ENCODE measurements at regions not wholly inside any gene's neighbourhood (a gene's known extent, or its start where the extent isn't known, plus 50 kb on each side); places are given as distances from the start of the nearest gene placed in this dataset.

DNA sequence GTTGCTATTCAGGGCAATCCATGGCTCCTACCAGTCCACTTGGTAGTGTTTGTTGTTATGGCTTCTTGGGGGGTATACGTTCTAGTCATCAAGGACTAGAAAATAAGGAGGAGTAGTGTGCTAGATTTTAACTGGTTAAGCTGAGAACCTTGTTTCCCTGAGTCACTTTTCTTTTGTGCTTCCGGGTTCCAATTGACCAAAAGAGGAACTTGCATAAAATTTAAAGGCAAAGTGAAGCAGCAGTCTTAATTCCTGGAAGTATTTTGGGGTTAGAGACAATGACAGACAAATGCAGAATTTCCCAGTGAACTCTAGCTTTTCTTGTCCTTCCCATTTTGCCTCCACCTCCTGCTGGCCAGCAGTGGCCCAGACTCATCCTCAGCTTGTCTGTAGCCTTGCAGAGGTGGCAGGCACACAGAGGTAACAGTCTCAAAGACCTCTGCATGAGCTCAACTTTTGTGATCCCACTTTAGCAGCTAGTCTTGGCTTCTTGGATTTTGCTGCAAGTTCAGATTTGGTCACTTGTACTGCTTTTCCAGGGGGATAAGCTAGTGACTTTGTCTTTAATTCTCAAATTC, 1105.8 kb upstream of the NXPH2 start:
- H3K27ac ChIP-seq (ENCODE audit: low read length in 2 of 2): no peak overlapping the region
- ATAC-seq (ENCODE audit: low read depth) (no peak), DNase-seq (no peak)
- no peak overlapping the region for H3K4me3 Mint-ChIP-seq
- intact Hi-C loops (cut with micrococcal nuclease): no loop called here
- no peak overlapping the region for H3K4me2 ChIP-seq (replicated peaks; ENCODE audit: low read depth, low read length, poor library complexity, severe bottlenecking)
- ChIA-PET POLR2A (no interaction called here), CTCF (no interaction called here)
- H3K79me2 ChIP-seq (ENCODE audit: control insufficient read depth, insufficient read depth, low read length): no peaks in the 10 kb centered on the region
- no peak overlapping the region for H3K4me3 ChIP-seq (ENCODE audit: control extremely low read depth in 1 of 5, extremely low read depth in 1 of 5, insufficient read depth in 1 of 5, low read depth in 2 of 5, low read length in 4 of 5)
- no peaks in the 10 kb centered on the region for H3K4me1 Mint-ChIP-seq
- no peak overlapping the region for H2AFZ ChIP-seq (ENCODE audit: insufficient read depth, low read depth, low read length, poor library complexity, severe bottlenecking)
- H3K27me3 ChIP-seq (replicated peaks in 1 of 4; ENCODE audit: control extremely low read depth in 1 of 4, control insufficient read depth in 3 of 4, insufficient read depth in 4 of 4, low read length in 3 of 4): no peaks in the 10 kb centered on the region
- TF ChIP-seq, protein P1, sequence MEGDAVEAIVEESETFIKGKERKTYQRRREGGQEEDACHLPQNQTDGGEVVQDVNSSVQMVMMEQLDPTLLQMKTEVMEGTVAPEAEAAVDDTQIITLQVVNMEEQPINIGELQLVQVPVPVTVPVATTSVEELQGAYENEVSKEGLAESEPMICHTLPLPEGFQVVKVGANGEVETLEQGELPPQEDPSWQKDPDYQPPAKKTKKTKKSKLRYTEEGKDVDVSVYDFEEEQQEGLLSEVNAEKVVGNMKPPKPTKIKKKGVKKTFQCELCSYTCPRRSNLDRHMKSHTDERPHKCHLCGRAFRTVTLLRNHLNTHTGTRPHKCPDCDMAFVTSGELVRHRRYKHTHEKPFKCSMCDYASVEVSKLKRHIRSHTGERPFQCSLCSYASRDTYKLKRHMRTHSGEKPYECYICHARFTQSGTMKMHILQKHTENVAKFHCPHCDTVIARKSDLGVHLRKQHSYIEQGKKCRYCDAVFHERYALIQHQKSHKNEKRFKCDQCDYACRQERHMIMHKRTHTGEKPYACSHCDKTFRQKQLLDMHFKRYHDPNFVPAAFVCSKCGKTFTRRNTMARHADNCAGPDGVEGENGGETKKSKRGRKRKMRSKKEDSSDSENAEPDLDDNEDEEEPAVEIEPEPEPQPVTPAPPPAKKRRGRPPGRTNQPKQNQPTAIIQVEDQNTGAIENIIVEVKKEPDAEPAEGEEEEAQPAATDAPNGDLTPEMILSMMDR (IDR thresholded peaks at IDR 0.05): no peak
- TF ChIP-seq EZH2 (IDR thresholded peaks at IDR 0.05; ENCODE audit: borderline replicate concordance, insufficient read depth, low read depth, low read length, poor library complexity, severe bottlenecking): no peak
- WGBS (ENCODE audit: insufficient coverage): 9% methylated on average over 1 of the region's 2 CpGs
- no peaks in the 10 kb centered on the region for H3K4me1 ChIP-seq (ENCODE audit: control insufficient read depth in 2 of 2, insufficient read depth in 2 of 2, low read length in 2 of 2)
- H3K9me3 Mint-ChIP-seq (ENCODE audit: insufficient read depth): peaks cover 2% of the 10 kb centered on the region
- H4K20me1 ChIP-seq (ENCODE audit: control insufficient read depth, insufficient read depth, low read length, poor library complexity, severe bottlenecking): no peaks in the 10 kb centered on the region
- H3K9ac ChIP-seq (ENCODE audit: low read length): no peak overlapping the region
- peaks cover 0 to 3% (median 1%) of the 10 kb centered on the region in 3 donors for H3K9me3 ChIP-seq (ENCODE audit: control extremely low read depth in 1 of 3, control insufficient read depth in 2 of 3, insufficient read depth in 1 of 3, low read length in 2 of 3)
- no peaks in the 10 kb centered on the region for H3K27me3 Mint-ChIP-seq
- no peak overlapping the region for H3K27ac Mint-ChIP-seq
- no peaks in the 10 kb centered on the region for H3K36me3 ChIP-seq (replicated peaks in 1 of 2; ENCODE audit: control extremely low read depth in 1 of 2, control insufficient read depth in 1 of 2, extremely low read depth in 1 of 2, insufficient read depth in 2 of 2, low read length in 1 of 2)

DNA sequence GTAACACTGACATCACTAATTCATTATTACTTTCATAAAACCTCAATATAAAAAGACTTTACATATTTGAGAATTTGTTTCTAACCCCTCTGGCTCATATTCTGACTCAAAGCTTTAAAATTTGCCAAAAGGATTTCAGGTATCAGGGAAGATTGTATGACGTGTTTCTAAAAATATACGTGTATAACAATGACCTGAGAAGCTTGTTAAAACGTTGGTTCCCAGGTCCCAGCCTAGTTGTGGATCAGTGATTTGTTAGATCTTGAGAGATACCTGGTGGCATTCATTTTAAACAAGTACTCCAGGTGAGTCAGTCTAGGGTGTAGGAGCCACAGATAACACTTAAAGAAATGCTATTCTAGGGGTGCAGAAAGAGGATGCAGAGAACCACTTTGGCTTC, 1096.8 kb upstream of the NXPH2 start:
- Mint-ChIP-seq H3K27ac (no peak overlapping the region), H3K27me3 (no peaks in the 10 kb centered on the region), H3K4me3 (no peak overlapping the region), H3K4me1 (no peaks in the 10 kb centered on the region), H3K9me3 (ENCODE audit: insufficient read depth) (peaks cover 6% of the 10 kb centered on the region)
- Histone ChIP-seq H3K79me2 (ENCODE audit: control insufficient read depth, insufficient read depth, low read length) (no peaks in the 10 kb centered on the region), H3K4me2 (replicated peaks; ENCODE audit: low read depth, low read length, poor library complexity, severe bottlenecking) (no peak overlapping the region), H3K27me3 (replicated peaks in 1 of 4; ENCODE audit: control extremely low read depth in 1 of 4, control insufficient read depth in 3 of 4, insufficient read depth in 4 of 4, low read length in 3 of 4) (no peaks in the 10 kb centered on the region), H3K4me3 (ENCODE audit: control extremely low read depth in 1 of 5, extremely low read depth in 1 of 5, insufficient read depth in 1 of 5, low read depth in 2 of 5, low read length in 4 of 5) (no peak overlapping the region), H4K20me1 (ENCODE audit: control insufficient read depth, insufficient read depth, low read length, poor library complexity, severe bottlenecking) (no peaks in the 10 kb centered on the region), H3K36me3 (replicated peaks in 1 of 2; ENCODE audit: control extremely low read depth in 1 of 2, control insufficient read depth in 1 of 2, extremely low read depth in 1 of 2, insufficient read depth in 2 of 2, low read length in 1 of 2) (no peaks in the 10 kb centered on the region), H3K4me1 (ENCODE audit: control insufficient read depth in 2 of 2, insufficient read depth in 2 of 2, low read length in 2 of 2) (no peaks in the 10 kb centered on the region), H2AFZ (ENCODE audit: insufficient read depth, low read depth, low read length, poor library complexity, severe bottlenecking) (no peak overlapping the region), H3K27ac (ENCODE audit: low read length in 2 of 2) (no peak overlapping the region), H3K9me3 (ENCODE audit: control extremely low read depth in 1 of 3, control insufficient read depth in 2 of 3, insufficient read depth in 1 of 3, low read length in 2 of 3) (peaks cover 0 to 2% (median 0%) of the 10 kb centered on the region in 3 donors), H3K9ac (ENCODE audit: low read length) (no peak overlapping the region)
- DNase-seq: no peak
- intact Hi-C loops (cut with micrococcal nuclease): no loop called here
- POLR2A ChIA-PET: no interaction called here
- CTCF ChIA-PET: no interaction called here
- no peak for TF ChIP-seq EZH2 (IDR thresholded peaks at IDR 0.05; ENCODE audit: borderline replicate concordance, insufficient read depth, low read depth, low read length, poor library complexity, severe bottlenecking)
- TF ChIP-seq, protein P1 (IDR thresholded peaks at IDR 0.05): no peak
- ATAC-seq (ENCODE audit: low read depth): no peak
- 76% methylated on average over 2 of the region's 3 CpGs for WGBS (ENCODE audit: insufficient coverage)

Data from B cell (primary cell).